NOMO-1 treated with dmso at 0.1 percent for 144 hours (cell line): ENCODE measurements at regions not wholly inside any gene's neighbourhood (a gene's known extent, or its start where the extent isn't known, plus 50 kb on each side); places are given as distances from the start of the nearest gene placed in this dataset.
A peak's percentile ranks its signal among the peaks of the same experiment; 100 is the strongest.

Source experiments
- DNase-seq: peaks from one replicate; lab custom pipeline; 2025; ENCODE audit not compliant: unreplicated experiment; lab: John Stamatoyannopoulos, UW

DNA sequence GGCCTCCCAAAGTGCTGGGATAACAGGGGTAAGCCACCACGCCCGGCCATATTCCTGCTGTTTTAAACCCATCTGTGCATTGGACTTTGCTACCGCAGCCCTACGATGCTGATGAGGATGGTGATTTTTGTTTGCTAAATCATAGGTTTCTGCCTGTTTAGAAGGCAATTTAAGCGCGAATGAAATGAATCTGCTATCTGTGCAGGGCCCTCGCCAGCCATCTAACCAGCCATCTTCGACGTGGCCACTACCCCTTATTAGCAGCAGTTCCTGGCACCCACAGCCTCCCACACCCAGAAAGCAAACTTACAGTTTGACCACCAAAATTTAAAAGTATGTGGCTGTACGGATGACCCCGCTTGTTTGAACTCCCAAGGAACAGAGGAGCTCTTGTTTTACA, 178.5 kb downstream of the SHOX start:
- no peak for DNase-seq

DNA sequence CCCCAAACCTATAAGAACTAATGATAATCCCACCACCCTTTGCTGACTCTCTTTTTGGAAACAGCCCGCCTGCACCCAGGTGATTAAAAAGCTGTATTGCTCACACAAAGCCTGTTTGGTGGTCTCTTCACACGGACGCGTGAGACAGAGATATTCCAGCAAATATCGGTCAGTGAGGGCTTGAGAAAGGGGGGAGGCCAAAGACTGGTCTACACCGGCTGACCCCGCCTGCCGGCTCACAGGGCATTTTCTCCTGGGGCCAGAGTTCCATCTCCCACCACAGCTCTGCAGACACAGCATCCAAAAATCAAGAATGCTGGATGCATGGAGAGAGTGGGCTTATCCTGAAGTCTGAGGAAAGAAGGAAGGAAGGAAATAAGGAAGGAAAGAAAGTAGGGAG, 176.0 kb downstream of the SHOX start:
- DNase-seq, result no peak

DNA sequence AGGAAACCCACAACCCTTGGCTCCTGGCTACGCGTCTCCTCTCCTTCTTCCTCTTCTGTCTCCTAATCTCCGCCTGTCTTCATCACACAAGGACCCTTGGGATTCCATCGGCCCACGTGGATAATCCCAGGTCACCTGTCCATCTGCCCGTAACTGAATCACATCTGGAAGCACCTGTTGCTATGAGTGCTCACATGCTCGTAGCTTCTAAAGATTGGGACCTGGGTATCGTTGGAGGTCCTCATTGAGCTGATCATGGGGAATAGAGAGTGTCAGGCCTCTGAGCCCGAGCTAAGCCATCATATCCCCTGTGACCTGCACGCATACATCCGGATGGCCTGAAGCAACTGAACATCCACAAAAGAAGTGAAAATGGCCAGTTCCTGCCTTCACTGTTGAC, 175.4 kb downstream of the SHOX start:
- DNase-seq, result no peak

DNA sequence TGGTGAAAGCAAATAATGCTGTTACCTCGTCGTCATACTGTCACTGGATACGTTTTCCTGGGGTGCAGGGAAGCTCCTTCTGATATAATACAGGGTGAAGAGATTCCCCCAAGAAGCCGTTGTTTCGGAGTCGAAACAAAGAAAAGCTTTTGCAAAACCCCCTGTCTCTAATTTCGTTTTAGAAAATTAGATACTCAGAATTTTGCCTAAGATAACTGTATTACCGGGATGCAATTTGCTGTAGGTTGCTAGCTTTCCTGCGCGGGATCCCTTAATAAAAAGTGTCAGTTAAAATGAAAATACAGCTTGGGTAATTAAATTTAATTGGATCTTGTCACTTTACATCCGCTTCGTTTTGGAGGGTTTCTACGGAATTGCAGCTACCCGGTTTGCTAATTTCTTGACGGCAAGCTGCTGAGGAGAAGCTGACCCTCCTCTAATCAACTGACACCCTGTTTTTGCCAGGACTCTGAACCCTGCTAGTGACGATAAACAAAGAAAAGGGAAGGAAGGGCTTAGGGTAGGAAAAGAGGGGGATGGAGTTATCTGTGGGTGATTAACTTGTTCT, 174.6 kb downstream of the SHOX start:
- DNase-seq, result peak; percentile 67

DNA sequence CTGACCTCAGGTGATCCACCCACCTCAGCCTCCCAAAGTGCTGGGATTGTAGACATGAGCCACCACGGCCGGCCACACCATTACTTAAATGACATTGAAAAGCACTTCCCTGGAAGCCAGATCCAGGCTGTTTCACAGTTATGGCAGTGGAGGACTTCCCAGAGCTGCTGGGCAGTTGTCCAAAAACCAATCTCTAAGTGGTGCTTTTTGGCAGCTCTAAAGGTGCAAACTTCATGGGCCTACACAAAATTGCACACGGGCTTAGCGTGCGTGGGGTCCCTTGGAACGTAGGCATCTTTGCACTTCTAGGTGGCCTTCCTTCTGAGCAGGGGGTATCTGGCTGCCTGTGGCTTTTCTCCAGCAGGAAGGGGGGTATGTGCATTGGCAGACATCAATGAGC, 172.3 kb downstream of the SHOX start:
- no peak for DNase-seq

DNA sequence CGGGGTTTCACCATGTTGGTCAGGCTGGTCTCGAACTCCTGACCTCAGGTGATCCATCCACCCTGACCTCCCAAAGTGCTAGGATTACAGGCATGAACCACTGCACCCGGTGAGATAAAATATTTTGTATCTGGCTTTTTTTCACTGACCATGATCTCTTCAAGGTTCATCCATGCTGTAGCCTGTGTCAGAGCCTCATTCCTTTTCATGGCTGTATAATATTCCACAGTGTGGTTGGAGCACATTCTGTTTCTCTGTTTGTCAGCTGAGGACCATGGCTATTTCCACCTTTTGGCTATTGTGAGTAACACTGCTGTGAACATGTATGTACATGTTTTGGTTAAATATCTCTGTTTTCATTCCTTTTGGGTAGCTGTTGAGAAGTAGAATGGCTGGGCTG, 169.2 kb downstream of the SHOX start:
- no peak for DNase-seq

DNA sequence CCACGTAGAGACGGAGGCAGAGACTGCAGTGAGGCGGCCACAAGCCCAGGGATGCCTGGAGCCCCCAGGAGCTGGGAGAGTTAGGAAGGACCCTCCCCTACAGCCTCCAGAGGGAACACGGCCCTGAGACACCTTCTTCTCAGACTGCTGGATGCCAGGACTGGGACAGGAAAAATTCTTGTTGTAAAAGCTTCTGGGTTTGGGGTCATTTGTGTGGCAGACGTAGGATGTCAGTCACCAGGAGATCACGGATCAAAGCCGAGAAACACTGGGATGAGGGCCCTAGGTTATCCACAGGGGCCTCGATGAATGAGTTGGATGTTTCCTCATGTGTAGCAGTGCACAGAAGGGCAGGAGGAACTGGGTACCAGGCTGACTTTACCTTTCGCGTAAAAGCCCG, 163.7 kb downstream of the SHOX start:
- DNase-seq, result no peak

DNA sequence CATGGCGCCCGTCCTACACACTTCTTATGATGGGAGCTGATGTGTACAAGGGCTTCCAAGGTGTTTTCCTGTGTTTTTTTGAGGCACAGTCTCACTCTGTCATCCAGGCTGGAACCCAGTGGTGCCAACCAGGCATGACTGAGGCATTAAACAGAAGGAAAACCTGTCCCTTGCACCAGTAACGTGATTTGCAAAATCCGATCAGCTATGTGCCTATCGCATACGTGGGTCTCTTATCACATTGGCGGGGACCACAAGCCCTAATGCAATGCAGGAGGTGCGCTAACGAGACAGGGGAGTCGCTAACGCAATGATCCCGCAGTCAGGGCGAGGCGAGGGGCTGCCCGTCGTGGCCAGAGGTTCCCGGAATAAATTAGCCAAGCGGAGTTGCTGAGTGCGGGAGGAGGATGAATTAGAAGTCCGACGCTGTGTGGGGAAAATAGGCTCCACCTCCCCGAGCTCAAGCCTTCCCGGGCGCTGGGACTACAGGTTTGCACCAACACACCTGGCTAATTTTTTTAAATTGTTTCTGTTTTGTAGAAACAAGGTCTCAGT, 162.7 kb downstream of the SHOX start:
- DNase-seq, result no peak

DNA sequence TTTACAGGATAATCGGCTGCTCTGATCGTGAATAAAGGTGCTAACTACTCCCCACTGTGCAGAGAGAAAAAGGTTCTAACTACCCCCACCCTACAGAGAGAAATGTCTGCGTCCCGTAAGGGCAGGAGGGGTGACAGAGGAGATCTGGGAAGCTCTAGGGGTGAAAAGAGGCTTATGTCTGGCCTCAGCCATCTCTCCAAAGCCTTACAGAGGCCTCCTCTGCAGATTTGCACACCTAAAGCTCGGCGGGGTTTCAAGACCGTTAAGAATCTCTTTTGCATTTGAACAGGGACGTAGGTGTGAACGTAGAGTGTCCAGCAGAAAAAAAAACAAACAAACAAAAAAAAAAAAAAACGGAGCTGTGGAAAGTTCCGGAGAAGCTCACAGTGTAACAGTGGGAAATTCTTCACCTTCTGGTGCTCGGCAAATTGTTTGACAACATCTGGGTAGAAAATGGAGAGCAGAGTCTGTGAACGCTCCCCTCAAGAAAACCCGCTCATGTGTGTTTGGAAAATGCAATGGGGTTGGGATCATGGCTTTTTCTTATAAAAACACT, 161.0 kb downstream of the SHOX start:
- DNase-seq, result no peak

DNA sequence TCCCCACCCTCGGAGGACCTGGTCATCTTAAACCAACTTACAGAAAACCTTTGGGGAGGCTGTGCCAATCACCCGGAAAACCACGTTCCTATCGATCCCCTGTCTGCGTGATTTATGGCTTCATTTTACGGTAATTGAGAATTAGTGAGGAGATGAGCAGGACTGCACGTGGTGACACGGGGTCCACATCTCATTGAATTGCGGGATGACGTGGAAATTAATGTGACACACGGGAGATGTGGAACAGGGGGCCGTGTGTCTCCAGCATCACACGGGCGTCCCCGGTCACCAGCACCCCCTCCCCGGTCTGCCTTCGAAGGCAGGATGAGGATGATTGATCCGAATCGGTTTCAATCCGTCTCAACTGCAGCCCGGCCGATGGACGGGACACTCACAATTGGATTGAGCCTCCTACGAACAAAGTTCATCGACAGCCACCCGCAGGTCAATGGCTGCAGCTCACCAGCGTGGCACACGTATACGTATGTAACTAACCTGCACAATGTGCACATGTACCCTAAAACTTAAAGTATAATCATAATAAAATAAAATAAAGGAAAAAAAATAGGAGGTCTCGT, 160.3 kb downstream of the SHOX start:
- no peak for DNase-seq

DNA sequence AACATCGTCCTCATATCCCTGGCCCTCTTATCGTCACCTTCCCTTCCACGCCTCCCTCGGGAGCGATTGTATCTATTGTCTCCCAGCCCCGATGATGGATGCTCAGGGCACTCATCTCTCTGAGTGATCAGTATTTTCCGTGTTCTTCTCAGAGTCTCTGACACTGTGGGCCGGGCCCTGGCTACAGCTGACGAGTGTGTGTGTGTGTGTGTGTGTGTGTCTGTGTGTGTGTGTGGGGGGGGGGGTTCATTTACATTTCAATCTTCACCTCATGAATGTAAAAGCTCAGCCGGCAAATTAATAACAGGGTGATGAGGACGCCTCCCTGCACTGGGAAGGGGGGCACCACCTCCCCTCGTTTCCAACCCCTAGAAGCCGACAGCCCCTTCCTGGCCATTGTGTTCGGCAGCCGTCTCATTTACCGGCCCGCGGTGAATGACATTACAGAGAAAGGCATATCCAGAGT, 159.5 kb downstream of the SHOX start:
- no peak for DNase-seq

DNA sequence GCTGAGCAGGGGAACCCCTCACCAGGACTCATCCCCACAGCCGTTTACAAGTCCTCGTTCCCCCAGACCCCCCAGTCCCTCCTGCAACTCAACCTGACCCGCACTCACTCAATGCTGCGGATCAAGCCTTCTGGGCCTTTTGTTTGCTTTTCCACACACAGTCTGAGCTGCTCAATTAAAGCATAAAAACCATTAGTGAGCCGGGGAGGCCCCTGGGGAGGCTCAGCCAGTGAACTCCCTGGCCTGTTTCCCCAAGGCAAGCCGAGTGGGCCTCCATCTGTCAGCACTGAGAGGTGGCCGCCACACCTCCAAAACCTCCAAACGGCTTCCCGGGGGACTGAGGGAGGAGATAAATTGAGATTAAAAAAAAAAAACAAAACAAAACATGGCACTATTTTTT, 158.5 kb downstream of the SHOX start:
- DNase-seq, result no peak

DNA sequence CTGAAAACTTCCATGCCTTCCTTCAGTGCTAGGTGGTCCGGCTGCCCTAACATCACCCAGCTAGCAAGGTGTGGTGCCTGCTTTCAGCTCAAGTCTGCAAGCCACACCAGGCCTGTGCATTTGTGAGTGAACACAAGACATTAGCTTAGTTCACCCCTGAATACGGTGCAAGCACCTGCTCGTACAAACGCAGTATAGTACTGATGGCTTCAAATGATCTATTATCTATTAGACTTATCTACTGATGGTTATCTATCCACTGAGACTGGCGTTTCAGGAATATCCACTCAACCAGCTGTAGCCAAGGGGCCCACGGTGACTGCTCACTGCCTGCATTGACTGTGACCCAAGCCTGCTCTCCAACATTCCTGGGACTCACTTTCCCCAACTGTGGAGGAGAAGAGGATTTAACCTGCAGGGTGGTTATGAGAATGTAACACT, 155.9 kb downstream of the SHOX start:
- DNase-seq, result no peak

DNA sequence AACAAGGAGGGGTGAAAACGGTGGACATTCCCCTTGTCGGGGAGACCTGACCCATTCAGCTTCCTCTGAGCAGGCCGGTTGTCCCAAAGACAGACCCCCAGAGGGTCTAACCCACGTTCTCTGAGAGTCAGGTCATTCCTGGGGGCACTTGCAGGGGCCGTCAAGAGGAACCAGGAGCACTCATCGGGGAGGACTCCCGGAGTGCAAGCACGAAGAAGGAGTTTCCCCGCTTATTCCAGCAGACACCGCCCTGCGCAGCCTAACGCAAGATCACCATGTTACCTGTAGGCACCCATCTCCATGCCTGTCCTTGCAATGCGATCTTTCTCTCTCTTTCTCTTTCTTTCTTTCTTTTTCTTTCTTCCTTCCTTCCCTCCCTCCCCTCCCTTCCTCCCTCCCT, 154.2 kb downstream of the SHOX start:
- DNase-seq, result no peak

DNA sequence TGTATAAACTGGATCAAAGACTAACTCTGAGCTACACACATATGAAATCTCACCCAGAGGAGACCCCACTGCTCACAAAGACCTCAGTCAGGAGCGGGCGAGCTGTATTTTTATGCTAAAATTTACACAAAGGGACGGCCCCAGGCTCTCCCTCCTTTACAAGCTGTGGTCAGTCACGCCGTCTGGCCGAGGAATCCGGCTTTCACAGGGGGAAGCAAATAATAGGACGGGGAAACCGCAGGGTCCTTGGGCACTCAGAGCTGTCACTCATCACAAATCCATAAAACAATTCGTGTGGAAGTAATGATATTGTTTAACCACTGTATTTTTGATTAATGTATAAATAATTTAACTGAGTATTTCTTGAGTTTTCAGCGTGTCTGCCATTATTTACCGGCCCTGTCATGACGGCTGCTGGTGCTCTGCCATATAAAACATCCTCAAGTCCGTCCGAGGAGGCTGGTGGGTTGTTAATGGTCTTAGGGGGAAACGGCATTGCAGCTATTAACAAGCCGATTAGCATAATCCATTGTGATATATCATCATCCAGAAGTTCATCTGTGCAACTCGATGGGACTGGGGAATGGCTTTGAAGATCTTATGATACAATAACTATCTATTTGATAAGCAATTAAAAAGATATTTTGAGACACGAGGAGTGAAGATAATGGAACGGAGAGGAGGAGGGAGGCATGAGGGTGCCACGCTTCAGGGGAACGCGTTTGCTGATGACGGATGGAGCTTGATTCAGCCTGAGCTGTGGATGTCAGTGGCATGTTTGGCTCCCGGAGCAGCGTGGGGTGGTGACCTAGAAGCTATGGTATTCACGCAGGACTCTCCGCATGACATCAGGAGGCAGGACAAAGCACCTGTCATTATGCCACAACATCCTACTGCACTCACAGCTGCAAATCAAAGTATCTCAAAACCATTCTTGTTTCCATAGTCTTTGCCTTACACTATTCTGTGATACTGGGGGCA, 150.9 kb downstream of the SHOX start:
- no peak for DNase-seq

DNA sequence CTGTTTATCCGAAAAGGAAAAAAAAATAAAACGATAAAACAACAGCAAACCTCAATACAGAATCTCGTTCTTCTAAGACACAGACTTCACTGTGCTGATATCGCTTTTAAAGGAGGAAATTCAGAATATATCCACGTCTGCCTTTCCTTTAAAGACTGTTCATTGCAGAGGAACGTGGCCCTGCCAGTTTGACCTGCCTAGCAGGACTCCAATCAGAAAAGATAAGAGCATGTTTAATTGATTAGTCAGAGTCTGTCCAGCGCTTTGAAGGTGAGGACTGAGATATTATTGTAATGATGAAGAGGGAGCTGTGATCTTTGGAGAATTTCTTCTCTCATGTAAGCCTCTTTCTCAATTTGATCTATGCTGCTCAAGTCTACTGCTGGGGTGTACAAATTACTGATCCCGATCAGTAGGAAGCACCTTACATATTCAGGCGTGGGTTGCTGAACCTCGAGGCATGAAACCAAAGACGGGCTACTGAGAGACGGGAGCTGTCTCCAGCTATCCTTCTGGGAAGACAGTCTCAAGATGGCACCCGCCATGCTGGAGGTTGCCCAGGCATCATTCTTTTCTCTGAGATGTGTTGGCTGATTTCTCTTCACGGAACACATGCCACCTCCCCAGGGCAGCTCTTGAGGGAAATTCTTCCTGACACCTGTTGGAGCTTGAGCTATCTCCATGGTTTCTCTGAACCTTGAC, 146.1 kb downstream of the SHOX start:
- DNase-seq, result no peak

DNA sequence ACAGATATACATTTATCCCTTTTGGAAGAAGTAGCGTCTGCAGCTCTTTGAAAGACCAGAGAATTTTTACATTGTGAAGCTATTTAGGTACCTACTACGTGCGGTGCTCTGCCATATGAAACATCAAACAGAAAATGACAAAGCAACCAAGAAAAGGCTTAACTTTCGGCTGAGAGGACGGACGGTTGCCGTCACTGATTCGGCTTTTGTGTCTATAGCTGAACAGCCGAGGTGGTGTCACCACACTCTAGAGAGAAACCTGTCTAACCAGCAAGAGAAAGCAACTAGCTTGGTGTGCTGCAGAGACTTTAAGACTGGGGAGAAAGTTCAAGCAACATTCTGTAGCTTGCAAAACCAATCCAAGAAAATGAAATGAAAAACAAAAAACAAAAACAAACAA, 145.5 kb downstream of the SHOX start:
- DNase-seq, result no peak

DNA sequence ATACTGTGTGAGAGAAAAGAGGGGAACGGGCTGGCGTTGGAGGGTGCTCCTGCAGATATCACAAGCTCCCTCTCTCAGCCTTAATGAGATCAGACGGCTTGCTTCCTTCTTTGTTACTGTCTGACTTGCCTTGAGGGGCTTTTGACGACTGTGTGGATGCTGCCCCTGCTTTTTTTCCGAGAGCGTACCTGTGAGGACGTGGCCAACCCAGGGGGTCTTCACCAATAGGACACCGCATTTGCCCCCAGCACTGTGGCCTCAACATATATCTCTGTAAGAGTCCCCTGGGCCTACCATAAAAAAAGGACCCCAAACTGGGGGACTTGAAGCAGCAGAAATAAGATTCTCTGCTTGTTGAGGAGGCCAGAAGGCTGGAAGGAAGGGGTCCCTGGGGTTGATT, 143.9 kb downstream of the SHOX start:
- no peak for DNase-seq

DNA sequence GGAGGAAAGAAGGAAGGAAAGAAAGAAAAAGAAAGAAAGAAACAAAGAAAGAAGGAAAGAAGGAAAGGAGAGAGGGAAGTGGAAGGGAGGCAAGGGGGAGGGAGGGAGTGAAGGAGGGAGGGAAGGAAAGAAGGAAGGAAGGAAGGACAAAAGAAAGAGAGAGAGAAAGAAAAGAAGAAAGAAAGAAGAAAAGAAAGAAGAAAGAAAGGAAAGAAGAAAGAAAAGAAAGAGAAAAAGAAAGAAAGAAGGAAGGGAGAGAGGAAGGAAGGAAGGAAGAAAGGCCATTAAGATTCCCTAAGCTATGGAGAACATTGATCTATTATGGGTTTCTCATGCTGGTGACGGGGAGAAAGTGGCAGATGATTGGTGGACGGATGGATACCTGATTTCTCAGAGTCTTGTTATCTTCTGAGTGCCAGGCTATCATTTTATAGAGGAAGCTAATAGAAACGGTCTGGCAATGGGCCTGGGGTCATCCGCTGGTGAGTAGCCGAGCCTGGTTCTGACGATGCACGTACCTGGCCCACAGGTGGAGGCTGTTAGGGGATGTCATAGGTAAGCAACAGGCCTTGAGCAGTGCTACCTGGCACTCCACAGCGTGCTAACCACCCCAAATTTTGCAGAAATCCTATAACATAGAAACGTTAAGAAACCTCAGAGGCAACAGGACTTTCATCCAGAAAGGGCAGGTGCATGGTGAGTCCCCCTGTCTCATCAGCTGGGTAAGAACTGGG, 142.9 kb downstream of the SHOX start:
- no peak for DNase-seq

DNA sequence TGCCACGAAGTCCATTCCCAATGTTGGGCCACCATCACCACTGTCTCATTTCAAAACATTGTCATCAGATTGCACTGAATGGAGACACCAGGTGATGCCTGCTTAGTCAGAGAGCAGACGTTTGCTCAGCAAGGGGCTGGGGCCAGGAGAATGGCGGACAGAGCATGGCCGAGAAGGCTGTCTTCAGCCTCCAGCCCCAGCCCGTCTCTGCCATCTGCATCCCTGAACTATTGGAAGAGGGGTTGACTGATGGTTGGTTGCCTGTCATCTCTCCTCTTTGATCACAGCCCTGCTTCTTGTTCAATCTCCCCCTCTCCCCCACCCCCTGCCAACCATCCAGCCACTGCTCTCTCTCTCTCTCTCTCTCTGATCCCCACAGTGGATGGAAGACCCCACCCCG, 140.9 kb downstream of the SHOX start:
- DNase-seq, result no peak
